Fibroblast of skin of scalp (primary cell): ENCODE measurements at regions not wholly inside any gene's neighbourhood (a gene's known extent, or its start where the extent isn't known, plus 50 kb on each side); places are given as distances from the start of the nearest gene placed in this dataset.
"Not testable (repeated sequence)": the region's sequence is repeated elsewhere in the genome, so short reads cannot be mapped to it uniquely, and the experiment has no call there.

Experiments used
- DNase-seq: peaks from one replicate; pipeline ENCODE4 v3.0.0-alpha.2; 2013

DNA sequence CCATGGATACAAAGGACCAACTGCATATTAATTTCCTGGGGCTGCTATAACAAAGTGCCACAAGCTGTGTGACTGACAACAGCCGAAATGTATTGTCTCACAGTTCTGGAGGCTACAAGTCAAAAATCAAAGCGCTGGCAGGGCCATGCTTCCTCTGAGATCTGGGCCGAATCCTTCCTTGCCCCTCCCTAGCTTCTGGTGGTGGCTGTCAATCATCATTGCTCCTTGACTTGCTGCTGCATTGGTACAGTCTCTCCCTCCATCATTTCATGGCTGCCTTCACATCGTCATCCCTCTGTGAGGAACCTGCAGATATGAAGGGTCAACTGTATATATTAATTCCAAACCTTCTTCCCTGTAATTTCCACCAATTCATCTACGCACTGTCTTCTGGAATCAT is 118.3 kb downstream of the EXOC5 start:
- no peak for DNase-seq

DNA sequence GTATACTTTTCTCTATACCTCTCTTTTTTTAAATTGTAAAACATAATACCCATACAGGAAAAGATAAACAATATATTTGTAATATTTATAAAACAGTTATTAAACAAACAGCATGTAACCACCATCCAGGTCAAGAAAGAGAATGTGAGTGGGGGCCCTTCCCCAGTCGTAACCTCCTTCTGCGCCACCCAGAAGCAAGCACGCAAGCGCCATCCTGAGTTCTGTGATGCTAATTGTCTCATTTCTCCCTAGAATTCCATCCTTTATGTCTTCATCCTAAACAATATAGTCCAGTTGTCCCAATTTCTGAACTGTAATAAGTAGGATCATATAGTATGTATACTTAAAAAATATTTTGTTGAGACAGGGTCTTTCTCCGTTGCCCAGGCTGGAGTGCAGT is 129.5 kb downstream of the EXOC5 start:
- DNase-seq = no peak

DNA sequence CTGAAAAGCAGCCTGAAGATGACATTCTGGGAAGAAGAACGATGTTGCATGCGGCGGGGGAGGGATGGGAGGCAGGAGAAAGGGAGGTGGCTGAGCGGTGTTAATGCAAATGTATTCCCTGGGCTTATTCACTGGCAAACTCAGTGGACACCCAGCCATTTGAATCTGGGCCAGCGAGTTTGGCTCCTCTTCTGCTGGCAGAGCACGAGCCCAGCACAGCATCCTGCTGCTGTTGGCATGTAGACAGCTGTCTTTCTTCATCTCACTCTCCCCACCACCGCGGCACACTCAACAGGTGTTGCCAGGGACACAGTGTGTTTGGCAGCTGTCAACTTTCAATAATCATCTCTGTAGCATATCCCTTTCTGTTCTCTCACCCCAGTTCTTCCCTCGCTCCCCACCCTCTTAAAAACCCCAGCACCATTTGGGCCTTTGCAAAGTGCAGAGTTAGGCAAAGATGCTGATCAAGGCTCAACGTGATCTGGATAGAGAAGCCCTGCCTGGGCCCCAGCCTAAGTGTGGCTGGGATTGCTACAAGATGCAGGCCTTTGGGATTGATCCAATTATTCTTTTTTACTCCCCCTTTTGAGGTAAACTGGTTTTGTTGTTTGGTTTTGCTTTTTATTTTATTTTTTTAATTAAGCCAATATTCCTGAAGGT is 131.9 kb downstream of the EXOC5 start:
- DNase-seq = no peak

DNA sequence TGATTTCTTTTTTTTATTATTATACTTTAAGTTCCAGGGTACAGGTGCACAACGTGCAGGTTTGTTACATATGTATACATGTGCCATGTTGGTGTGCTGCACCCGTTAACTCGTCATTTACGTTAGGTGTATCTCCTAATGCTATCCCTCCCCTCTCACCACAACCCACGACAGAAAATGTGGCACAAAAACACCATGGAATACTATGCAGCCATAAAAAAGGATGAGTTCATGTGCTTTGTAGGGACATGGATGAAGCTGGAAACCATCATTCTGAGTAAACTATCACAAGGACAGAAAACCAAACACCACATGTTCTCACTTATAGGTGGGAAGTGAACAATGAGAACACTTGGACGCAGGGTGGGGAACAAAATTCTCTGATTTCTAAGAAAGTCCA is 140.9 kb downstream of the EXOC5 start:
- DNase-seq = not testable (repeated sequence)

DNA sequence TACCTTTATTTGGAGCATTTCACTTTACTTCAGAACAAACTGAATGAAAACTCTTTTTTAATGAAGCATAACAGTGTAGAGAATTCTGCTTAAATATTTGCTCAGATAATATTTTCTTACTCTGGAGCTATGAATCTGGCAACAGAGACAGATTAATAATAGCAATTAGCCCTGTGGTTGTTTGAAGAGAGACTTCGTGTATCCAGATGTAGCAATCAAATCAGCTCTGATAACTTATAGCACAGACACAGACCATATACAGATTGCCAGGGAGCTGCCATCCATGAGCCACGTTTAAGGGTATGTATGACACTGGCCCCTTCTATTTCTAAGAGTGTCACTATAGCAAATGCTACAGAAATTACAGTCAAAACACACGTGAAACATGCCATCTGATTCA is 146.6 kb downstream of the EXOC5 start:
- DNase-seq = no peak

DNA sequence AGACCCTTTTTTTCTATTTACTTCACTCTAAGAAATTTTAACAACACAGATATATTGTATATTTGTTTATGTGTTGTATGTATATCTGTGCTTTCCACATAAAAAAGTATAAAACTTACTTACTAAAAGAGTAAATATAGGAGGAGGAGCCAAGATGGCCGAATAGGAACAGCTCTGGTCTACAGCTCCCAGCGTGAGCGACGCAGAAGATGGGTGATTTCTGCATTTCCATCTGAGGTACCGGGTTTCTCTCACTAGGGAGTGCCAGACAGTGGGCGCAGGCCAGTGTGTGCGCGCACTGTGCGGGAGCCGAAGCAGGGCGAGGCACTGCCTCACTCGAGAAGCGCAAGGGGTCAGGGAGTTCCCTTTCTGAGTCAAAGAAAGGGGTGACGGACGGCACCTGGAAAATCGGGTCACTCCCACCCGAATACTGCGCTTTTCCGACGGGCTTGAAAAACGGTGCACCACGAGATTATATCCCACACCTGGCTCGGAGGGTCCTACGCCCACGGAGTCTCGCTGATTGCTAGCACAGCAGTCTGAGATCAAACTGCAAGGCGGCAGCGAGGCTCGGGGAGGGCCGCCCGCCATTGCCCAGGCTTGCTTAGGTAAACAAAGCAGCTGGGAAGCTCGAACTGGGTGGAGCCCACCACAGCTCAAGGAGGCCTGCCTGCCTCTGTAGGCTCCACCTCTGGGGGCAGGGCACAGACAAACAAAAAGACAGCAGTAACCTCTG is 156.5 kb downstream of the EXOC5 start:
- DNase-seq = not testable (repeated sequence)

DNA sequence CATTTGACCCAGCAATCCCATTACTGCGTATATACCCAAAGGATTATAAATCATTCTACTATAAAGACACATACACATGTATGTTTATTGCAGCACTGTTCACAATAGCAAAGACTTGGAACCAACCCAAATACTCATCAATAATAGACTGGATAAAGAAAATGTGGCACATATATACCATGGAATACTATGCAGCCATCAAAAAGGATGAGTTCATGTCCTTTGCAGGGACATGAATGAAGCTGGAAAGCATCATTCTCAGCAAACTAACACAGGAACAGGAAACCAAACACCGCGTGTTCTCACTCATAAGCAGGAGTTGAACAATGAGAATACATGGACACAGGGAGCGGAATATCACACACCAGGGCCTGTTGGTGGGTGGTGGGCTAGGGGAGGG is 158.3 kb downstream of the EXOC5 start:
- not testable (repeated sequence) for DNase-seq

DNA sequence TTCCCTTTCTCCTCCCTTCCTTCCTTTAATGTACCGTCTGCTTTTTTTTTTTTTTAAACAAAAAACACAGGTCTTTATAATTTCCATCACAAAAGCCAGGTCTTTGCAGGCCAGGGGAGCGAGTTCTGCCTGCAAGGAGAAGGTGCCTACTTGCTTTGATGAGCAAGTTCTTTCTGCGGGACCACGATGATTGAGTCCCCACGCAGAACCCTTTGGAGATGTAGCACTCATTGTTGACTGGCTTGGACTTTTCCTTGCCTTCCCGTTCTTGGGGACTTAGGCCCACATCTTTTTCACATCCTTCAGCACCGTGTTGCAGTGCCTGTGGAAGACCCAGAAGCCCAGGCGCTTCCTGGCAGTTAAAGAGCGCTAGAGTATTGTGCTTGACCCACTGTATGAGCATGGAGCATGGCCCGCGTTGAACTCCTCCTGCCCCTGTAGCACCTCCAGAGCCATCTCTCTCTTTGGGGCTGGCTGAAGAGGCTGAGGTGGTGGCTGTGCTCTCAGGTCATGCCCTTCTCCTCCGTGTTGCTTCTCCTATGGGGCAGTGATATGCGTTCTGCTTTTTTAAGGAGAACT is 177.6 kb downstream of the EXOC5 start:
- no peak for DNase-seq

DNA sequence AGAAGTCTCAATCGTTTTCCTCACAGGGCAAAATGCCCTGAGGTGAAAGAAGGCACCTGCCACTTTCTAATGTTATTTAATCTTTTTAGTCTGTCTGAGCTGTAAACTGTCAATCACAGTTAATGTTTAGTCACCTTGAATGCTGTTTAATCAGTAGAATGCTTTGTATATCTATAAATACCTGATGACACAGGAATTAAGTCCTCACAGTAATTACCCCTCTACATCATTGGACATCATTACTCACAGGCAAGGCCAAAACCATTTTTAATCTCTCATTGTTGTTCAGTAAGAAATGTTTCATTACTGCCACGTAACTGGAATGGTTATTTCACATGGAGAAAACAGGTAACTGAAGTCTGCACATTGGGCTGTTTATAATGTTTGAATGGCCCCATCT is 178.8 kb downstream of the EXOC5 start:
- no peak for DNase-seq

DNA sequence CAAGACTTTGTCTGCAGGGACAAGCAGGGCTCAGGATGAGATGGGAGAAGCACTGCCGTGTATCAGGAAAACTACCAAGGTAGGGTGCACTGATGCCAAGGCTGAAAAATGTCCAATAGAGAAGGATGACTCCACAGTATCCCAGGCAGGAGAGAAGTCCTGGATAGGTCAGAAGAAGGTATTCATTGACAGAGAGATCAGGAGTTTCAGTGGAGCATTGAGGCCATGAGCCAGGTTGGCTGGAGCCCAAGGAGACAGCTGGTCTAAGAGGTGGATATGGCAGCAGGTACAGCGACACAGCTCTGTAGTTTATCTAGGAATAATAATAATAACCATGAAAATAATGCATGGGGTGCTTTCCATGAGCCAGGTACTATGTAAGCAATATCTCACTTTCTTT is 180.9 kb downstream of the EXOC5 start:
- DNase-seq = no peak

DNA sequence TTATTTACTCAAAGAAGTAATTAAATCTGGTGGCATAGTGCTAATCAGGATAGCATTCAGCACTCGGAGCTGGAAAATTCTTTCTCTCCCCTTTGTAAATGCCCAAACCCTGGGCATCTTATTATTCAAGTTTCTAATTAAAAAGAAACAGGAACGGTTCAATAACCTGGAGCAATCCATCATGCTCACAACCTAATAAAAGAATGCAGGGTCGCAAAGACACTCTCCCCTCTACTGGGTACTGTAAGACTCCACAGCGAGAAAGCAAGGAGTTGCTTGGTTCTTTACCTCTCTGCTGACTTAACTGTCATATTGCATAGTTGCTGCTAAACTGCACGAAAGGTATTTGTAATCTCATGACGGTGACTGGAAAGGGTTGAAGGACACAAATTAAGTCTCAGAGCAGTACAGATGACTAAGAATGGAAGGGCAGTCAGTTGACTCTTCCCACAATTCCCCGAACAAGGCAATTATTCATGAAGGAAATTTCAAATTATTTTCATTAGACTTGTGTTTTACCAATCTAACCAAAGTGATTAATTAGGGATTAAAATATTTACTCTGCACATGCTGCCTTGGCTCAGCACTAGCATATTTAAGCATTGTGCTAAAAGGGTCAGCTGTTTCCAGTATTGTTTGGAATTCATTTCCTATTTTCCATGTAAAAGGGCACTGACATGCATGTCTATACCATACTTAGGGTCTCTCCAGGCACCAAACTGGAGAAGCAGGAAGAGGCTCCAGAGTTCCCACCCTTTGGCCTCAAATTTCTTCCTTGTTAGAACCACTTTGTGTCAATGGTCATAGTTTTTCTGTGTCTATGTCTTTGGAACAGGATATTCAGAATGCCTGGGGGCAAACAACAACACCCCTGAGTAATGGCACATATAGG is 182.2 kb downstream of the EXOC5 start:
- no peak for DNase-seq

DNA sequence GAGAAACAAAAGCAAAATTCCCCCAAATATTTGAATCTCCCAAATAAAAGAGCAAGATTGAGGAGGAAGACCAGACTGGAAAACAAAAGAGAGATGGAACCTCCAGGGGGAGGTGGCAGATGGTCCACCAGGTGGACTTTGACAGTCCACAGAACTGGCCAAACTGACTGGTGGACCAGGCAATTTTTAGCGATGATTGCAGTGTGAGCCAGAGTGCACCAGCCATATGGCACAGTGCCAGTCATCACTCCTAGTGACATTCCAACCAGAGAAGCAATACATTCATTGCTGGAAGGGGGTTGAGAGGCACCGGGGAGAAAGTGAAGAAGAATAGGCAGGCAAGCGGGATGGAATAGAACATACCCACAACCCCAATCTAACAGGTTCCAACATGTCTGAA is 182.9 kb downstream of the EXOC5 start:
- no peak for DNase-seq

DNA sequence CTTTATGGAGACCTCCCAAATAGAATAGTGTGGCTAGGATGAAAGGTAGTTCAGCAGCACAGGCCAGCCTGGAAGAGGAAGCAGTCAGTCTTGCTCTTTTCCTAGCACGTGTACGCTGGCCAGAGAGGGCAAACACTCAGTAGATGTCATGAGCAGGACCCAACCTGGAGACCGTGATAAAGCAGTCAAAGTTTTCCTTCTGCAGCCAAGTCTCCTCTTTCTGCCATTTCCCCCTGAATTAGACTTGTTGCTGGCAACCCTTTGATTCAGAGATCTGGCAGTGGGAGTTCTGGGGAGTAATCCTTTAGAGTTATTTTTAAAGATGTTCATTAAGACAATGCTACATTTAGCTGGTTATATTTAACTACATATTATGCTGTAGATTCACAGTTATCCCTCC is 183.7 kb downstream of the EXOC5 start:
- no peak for DNase-seq

DNA sequence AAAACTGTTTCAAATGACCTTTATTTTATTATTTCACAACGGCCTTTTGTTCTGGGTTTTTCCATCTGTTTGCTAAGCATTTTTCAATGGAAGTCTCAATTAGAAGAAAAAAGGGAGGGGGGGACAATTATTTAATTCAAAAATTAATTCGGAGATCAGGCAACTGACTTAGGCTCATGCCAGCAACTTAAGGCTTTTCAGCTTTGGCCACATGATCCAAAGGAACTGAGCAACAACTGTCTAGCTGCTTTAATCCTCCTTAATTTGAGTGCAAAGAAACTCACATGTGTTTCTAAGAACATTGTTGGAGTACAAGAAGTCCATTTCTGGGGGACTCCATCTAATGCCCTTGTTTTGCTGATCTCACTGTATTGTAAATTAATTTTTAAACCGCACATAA is 188.0 kb downstream of the EXOC5 start:
- no peak for DNase-seq

DNA sequence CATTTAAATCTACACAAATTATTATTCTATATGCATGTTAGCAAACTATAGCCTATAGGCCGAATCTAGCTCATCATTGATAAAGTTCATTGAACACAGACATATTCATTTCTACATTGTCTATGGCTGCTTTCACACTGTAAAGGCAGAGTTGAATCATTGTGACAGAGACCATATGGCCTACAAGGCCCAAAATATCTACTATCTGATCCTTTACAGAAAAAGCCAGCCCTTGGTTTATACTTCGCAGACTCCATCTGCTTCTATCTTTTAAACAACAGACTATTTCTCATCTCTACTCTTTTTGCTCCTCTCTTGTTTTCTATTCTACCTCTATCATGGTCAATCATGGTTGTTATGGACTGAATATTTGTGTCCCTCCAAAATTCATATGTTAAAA is 190.7 kb downstream of the EXOC5 start:
- no peak for DNase-seq

DNA sequence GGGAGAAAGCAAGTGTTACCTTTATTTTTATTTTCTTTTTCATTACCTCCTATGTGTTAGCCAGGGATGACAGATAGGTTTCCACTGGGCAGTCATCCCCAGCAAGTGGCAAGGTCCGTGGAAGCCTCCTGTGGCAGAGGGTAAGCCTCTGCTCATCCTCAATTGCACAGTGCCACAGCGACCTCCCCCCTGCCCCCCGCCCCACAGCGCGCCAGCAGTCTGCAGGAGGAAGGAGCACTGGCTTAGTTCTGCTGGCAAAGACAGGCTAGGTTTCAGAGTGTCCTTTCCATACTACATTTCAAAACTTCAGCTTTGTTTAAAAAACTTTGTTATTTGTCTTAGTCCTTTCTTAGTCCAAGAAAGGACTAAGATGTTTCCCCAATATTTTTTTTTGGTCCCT is 194.7 kb downstream of the EXOC5 start:
- no peak for DNase-seq

DNA sequence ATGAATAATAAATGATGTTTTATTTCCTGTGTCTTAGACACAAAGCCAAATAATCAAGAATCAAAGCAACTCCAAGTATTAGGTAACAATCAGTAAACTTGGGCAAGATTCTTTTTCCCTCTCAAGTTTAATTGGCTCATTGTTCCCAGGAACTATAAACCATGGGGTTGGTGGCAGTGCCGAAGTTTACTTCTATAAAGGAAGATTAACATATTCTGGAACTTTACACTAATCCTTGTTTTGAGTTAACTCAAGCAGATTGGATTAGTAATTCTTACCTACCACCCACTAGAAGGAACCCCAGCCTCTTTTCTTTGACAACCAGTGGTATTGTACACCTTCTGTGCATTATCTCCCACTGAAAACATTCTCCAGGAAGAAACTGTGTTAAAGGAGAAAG is 197.1 kb downstream of the EXOC5 start:
- no peak for DNase-seq

DNA sequence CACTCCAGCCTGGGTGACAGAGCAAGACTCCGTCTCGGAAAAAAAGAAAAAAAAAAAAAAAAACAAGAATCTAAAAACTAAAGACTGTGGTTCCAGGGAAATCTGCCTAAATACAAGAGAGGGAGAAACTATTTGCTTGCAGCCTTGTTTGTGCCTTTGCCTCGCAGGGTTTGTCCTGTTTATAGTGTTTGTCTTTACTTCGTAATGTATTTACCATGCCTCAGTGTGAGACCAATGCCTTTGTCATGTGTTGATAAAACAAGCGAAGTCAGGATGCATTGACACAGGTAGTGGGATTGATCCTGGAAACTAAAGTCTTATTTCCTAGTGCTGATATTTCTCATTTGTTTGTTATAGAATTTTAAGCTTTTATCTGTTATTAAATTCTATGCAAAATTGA is 199.0 kb downstream of the EXOC5 start:
- no peak for DNase-seq

DNA sequence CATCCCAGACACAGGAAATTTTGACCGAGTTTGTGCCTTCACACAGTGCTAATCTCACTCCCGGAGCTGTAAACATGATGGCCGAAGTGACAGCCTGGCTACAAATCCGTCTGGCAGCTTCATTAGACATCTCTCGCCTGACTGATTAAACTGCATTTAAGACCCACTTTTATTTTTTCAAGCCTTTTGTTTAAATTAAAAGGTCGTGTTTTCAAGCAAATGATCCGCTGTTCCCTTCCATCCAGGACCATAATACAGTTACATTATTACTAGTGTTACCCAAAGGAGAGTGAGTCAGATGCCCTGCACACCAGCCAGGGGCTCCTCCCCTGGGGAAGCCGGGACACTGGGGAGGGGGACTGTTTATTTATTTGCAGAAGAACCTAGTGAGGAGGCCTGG is 200.2 kb downstream of the EXOC5 start:
- no peak for DNase-seq

DNA sequence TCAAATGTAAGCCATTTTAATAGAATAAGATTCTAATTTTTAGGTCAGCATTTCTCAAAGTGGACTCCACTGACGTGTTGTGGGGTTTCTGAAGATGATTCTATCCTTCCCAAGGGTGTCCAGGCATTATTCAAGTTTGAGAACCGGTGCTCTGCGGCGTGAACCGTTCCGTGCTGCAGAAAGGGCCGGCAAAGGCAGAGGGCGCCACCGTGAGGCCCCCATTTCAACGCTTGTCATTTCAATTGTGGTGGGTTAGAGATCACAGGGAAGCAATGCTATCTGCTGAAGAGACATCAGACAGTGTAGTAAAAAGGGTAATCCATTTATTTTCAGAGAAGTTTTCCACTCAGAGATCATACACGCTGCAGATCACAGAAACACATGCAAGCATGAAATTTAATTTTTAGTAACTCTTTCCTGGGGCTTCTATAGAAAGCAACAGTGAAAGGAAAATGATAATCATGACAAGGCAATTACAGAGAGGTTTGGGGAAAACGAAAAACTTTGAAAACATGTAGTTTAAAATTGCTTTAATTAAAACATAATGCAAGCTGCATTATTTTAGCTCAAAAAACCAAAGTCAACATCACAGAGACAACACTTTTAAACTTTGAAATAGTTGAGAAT is 201.7 kb downstream of the EXOC5 start:
- peak; percentile 7 for DNase-seq

DNA sequence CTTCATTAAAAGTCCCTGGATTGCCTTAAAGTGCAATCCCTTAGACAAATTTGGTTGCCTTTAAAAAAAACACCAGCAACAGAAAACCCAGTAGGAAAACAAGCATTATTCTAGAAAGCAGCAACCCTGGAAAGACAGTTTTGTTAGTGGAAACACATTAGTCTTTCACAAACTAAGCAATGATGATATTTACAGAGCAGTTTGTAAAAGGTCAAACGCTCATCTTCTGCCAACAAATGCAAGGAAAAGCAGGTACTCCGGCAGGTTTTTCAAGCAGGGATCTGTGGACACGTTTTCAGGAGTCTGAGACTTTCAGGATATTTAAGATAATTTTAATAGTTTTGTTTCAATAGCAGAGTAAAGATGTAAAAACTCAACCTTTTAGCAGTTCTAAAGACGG is 202.2 kb downstream of the EXOC5 start:
- DNase-seq = no peak

DNA sequence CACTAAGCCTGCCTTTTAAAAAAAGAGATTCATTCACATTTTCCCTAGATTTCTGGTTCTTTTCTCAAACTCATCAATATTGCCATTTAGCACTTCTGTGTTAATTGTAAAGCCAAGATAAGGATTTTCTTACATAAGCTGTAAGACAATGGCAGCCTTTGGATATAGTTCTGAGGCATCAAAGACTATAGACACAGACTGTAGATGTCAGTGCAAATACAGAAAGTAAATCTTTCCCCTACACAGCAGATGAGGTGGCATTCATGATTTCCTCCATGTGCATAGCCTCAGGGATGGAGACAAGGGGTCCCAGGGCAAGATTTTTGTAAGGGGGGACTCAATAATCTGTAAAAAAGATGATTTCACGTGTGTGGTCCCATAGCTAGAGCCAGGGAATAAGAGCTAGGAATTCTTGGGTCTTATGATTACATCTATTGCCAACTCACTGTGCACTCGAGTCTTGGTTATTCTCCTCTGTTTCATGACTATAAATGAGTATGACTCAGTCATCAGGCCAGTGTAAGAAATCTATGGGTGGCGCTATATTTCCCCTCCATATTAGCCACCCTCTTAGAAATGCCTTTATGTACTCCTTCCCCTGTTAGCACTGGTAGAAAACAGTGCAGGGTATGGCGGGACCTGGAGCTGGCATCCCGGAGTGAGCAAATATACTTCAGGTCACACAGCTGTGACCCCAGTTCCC is 207.5 kb downstream of the EXOC5 start:
- no peak for DNase-seq
